Hematopoietic multipotent progenitor cell (in vitro differentiated cells): ENCODE measurements at regions not wholly inside any gene's neighbourhood (a gene's known extent, or its start where the extent isn't known, plus 50 kb on each side); places are given as distances from the start of the nearest gene placed in this dataset.
"Not testable (repeated sequence)": the region's sequence is repeated elsewhere in the genome, so short reads cannot be mapped to it uniquely, and the experiment has no call there.

Experiments used
- DNase-seq, 3 donors: peaks; one replicate each; pipeline ENCODE4 v3.0.0-alpha.2; 2011 to 2015; ENCODE audit warnings: low read depth in 2 of 3, low spot score in 2 of 3

DNA sequence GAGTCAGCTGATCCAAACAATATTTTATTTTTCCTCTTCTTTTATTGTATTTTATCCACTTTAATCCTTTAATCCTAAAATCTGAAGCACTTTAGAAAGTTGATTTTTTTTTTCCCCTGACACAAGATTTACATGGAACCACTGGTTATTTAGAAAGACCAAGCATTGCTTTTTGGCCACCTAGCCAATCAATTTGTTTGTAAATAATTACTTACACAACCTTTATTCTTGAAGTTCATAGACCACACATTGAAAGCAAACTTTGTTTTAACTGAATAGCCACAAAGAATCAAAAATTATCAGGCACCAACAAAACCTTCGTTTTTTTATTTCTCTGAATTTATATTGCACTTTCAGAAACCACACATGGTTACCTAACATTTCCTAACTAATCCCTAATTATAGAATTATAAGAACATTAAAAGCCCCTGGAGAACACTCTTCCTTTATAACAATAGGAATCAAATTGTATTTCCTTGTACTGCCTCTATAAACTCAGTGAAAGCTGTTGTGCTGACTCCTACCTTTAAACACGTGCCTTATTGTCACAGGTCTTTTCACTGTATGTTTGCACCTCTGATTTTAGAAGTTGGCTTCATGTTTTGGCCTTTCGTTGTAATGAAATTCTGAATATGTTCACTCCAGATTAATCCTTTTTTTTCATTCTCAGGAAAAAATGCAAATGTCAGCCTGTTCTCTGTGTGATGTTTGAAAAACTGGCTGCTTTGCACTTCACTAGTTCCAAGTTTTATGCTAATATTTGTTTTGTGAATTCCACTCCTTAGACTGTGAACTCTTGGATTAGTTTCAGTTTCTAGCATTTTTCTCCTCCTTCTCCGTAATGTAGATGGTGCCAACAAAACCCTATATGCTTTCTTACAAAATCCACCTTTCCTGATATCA, 1511.9 kb downstream of the REEP3 start:
- no peak for DNase-seq

DNA sequence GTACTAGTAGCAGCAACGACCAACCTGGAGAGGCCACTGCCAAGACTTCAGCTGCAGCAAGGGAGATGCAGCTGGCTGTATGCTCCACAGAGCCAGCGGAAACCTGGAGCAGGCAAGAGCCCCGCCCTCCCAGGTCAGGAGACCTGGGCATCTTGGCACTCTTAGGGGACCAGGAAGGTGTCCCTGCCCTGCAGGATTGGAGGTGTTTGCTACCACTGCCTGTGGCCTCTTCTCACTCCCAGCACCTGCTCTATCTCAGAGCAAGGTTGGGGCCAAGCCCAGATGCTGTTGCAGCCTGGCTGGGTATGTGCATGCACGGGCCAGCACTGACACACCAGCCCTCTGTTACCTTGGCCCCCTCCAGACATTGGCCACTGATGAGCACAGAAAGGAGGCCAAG, 1512.8 kb downstream of the REEP3 start:
- DNase-seq: no peak

DNA sequence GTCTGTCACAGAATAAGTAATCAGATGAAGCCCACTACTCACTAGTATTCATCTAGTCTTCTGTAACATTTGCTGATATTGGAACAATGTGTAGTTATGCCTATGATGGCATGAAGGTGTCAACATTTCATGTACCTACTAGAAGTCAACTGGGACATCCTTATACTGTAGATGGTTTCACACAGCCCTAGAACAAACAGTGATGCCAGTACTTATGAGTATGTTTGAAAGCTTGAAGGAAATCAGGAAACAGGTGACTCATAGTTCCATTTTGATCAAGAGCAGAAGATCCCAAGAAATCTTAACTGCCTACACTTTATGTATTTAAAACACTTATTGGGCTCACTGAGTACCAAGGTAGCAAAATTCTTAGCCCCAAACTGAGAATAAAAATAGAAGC, 1519.6 kb downstream of the REEP3 start:
- no peak for DNase-seq

DNA sequence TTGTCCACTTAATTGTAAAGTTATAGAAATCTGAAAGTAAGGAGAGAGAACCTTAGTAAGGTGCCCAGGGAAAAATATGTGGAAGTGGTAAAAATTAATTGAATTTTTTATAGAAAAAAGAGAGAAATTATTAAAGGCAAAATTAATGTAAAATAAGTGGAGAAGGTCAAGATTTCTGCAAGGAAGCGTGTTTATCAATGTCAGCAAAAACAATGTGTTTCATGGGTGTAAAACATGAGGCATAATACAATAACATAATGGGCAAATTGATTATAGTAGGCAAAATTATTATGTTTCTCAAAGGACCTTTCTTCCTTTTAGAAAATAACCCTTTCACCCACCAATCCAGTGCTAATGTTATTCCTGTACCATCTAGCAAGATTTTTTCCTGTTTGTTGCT, 1520.1 kb downstream of the REEP3 start:
- no peak for DNase-seq

- no peak for DNase-seq
Measured at GRCh38 chr10:65042496-65042895, 1521.3 kb downstream of the REEP3 start.

GRCh38 chr10:65046831-65047230, 1525.6 kb downstream of the REEP3 start:
- DNase-seq: no peak

DNA sequence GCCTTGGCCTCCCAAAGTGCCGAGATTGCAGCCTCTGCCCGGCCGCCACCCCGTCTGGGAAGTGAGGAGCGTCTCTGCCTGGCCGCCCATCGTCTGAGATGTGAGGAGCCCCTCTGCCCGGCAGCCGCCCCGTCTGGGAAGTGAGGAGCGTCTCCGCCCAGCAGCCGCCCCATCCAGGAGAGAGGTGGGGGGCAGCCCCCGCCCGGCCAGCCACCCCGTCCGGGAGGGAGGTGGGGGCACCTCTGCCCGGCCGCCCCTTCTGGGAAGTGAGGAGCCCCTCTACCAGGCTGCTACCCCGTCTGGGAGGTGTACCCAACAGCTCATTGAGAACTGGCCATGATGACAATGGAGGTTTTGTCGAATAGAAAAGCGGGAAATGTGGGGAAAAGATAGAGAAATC, 1530.9 kb downstream of the REEP3 start:
- not testable (repeated sequence) for DNase-seq

- not testable (repeated sequence) for DNase-seq
Measured at GRCh38 chr10:65053397-65053796, 1532.2 kb downstream of the REEP3 start.

GRCh38 chr10:65053831-65054351, 1532.7 kb downstream of the REEP3 start:
- DNase-seq: not testable (repeated sequence)

DNA sequence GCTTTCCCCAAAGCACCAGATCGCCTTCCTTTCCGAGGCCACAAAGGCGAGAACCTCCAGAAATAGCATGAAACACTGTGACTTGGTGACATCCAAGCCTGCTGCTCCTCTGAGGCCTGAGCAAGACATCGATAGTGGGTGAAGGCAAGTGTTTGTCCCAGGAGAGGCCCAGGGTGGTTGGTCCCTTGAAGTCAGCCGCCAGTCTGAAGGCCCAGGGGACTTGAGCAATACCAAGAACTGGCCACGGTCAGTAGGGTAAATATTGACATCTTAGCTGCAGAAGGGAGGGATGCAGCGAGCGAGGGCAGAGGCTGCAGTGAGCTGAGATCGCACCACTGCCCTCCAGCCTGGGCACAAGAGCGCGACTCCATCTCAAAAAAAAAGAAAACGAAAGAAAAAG, 1533.5 kb downstream of the REEP3 start:
- DNase-seq: not testable (repeated sequence)

DNA sequence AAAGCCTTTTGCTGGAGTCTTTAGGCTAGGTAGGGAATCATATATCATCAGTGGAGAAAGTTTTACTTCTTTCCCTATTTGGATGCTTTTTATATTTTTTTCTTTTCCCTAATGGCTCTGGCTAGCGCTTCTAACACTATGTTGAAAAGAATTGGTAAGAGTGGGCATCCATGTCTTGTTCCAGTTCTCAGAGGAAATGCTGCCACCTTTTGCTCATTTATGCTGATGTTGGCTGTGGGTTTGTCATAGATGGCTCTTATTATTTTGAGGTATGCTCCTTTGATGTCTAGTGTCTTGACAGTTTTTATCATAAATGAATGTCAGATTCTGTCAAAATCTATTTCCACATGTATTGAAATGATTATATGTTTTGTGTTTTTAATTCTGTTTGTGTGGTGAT, 1544.1 kb downstream of the REEP3 start:
- DNase-seq: no peak

- DNase-seq: no peak
Measured at GRCh38 chr10:65083222-65083621, 1562.0 kb downstream of the REEP3 start.

GRCh38 chr10:65090991-65091390, 1569.8 kb downstream of the REEP3 start:
- no peak for DNase-seq

- DNase-seq: no peak
Measured at GRCh38 chr10:65100146-65100545, 1578.9 kb downstream of the REEP3 start.

GRCh38 chr10:65100881-65101280, 1579.7 kb downstream of the REEP3 start:
- DNase-seq: not testable (repeated sequence)

DNA sequence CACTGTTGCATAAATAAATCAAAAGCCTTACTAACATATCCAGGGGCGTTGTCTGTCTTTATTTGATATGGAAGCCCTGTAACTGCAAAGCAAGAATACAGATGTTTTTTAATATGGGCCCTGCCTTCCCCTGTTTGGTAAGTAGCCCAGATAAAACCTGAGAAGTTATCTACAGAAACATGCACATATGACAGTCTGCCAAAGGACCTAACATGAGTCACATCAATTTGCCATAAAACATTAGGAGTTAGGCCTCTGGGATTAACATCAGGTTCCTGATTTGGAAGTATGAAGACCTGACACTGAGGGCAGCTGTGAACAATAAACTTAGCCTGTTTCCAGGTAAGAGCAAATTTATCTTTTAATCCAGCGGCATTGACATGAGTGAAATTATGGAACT, 1588.8 kb downstream of the REEP3 start:
- DNase-seq: no peak

GRCh38 chr10:65111059-65111458, 1589.9 kb downstream of the REEP3 start:
- not testable (repeated sequence) for DNase-seq

DNA sequence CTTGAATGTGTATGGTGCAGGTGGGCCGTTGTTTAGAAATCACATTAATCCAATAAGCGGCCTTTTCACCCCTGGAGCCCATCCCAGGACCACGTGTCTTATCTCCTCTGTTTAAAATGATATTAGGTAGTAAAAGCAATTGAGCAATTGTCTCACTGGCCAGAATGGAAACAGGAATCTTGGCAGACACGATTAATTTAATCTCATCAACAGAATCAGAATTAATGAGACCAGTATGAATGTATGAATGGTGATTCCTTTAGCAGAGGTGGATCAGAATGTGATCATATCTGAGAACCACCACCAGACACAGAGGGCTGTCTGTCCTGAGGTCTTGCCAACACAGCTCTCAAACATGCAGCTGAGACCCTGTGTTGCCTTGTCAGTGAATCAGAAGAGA, 1591.4 kb downstream of the REEP3 start:
- no peak for DNase-seq

DNA sequence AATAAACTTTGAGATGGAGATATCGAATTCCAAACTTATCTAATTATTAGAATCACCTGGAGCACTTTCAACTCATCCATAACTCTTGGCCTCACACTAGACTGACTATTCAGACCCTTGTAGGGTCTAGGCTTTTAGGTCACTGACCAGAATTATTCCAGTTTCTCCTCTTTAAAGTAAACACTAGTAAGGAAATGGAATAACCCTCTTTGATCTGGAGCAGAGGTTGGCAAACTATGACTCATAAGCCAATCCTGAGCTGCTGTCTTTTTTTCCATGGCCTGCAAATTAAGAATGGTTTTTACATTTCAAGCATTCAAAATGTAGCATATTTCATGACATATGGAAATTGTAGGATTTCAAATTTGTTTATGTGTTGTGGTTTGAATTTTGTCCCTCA, 1601.9 kb downstream of the REEP3 start:
- no peak for DNase-seq

DNA sequence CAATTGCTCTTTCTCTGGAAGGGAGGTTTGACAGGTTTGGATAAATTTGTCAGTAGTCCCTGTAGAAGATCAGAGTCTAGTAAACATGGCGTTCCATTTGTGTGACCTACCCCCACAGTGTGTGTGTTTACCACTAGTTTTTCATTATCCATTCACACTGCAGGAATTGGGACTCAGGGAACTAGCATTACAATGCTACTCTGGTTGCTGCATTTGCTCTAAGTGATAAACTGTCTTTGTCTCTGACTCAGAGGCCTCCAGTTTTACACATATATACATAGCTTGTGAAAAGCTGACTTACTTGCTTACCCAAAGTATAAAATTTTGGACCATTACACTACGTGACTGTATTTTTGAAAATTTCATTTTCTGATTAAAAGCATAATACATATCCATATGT, 1604.0 kb downstream of the REEP3 start:
- no peak for DNase-seq

- DNase-seq: no peak
Measured at GRCh38 chr10:65126288-65126687, 1605.1 kb downstream of the REEP3 start.

DNA sequence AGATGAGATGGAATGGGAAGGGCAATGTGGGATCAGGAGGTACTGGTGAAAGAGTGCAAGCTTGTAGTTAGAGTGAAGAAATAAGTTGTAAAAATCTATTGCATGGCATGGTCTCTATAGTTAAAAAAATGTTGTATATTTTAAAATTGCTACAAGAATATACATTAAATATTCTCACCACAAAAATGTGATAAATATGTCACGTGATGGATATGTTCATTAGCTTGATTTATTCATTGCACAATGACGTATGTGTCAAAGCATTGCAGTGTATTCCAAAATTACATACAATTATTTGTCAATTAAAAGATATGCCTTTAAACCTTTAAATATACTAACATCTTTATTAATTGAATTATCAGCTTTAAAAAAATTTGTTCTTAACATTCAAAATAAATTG, 1607.1 kb downstream of the REEP3 start:
- DNase-seq: no peak
